ENCODE measurements at regions not wholly inside any gene's neighbourhood (a gene's known extent, or its start where the extent isn't known, plus 50 kb on each side); places are given as distances from the start of the nearest gene placed in this dataset.

DNA sequence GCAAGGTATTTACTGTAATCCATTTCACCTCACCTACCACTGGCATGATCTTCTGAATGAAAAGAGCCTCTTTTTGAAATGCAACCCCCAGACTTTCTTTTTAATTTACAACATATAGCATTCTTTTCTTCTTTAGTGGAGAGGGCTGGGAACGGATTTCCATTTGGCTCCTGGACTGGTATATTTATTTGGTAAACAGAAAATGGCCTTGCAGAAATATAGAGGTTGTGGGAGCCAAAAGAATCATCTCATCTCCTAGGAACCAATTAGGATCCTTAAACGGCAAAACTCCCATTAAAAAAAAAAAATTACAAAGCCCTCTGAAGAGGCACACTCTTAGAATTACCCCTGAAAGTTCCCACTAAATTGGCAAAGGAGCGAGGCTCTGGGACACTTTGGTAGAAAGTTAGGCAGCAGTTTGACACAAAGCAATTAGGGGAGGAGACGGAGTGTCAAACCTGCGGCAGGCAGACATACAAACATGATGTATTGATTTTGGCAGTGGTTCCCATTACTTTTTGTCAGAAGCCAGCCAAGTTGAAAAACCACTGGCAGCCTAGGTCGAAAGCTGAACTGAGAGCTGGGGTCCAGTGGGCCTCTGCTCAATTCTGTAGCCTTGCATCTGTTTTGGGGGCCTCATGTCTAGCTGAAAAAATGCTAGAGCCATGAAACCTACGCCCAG lies 135.1 kb upstream of the MAGI3 start:
- no peak for DNase-seq (ENCODE audit: low read depth)
- TF ChIP-seq, protein P1, sequence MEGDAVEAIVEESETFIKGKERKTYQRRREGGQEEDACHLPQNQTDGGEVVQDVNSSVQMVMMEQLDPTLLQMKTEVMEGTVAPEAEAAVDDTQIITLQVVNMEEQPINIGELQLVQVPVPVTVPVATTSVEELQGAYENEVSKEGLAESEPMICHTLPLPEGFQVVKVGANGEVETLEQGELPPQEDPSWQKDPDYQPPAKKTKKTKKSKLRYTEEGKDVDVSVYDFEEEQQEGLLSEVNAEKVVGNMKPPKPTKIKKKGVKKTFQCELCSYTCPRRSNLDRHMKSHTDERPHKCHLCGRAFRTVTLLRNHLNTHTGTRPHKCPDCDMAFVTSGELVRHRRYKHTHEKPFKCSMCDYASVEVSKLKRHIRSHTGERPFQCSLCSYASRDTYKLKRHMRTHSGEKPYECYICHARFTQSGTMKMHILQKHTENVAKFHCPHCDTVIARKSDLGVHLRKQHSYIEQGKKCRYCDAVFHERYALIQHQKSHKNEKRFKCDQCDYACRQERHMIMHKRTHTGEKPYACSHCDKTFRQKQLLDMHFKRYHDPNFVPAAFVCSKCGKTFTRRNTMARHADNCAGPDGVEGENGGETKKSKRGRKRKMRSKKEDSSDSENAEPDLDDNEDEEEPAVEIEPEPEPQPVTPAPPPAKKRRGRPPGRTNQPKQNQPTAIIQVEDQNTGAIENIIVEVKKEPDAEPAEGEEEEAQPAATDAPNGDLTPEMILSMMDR (IDR thresholded peaks at IDR 0.05; ENCODE audit: low read length, missing control alignments) = no peak
- H3K4me3 ChIP-seq (replicated peaks; ENCODE audit: low read depth, low read length) = no peak overlapping the region

DNA sequence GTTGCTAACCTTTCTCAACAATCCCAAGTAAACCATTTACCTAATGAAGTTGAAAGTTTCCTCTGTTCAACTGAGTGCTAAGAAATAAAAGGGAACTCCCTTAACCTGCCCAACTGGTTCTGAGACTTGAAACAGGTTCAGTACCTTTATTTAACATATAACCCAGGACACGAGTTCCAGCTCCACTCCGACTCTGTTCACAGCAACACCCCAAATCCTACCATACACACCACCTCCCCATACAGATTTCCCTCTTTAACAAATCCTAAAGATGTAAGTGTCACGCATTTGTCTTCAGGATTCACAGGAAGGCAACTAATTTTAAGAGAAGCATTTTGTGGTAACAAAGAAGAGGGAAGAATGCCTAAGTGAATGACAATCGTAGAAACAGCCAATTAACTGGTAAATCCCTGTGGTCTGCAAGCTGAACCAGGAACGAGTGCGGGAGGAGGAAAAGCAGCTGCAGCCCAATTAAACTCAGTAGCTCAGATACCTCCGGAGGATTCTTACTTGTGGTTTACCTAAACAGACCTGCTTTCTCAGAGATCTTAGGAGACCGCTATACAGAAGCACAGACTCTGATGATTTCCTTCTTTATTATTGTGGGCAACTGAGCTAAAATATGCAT lies 134.5 kb upstream of the MAGI3 start:
- no peak for DNase-seq (ENCODE audit: low read depth)
- TF ChIP-seq, protein P1 (IDR thresholded peaks at IDR 0.05; ENCODE audit: low read length, missing control alignments) = no peak
- H3K4me3 ChIP-seq (replicated peaks; ENCODE audit: low read depth, low read length) = no peak overlapping the region

DNA sequence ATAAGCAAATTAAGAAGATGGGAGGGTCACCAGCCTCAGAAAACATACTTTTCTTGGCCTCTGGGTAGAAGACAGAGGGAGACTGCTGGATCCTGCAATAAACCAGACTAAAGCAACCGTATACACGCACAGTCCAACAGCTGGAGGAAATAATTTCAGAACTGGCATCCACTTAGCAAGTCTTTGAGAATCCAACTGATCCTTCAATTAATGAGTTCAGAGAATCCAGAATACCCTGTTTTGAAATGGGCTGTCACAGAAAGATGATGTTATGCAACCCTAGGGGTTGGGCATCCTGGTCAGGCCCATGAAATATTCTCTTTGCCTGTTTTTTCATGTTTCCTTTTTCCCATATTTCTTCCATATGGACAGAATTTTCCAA lies 134.0 kb upstream of the MAGI3 start:
- TF ChIP-seq, protein P1 (IDR thresholded peaks at IDR 0.05; ENCODE audit: low read length, missing control alignments) = no peak

DNA sequence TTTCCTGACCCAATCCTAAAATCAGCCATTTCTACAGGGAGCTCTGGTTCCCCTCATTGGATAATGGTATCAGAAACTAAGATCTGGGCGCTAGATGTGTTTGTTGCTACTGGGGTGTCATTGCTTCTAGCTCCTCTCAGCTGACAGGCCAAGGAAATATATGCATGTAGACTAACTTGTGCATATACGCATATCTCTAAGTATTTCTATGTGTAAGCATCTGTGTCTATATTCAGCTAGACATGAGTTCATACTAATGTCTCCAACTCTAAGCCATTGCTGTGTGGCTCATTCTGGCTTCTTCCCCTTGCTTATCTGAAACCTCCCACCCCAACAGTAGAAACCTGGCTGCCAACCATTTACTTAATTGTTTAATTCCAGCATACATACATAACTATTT lies 130.3 kb upstream of the MAGI3 start:
- TF ChIP-seq, protein P1 (IDR thresholded peaks at IDR 0.05; ENCODE audit: low read length, missing control alignments) = no peak
- H3K4me3 ChIP-seq (replicated peaks; ENCODE audit: low read depth, low read length) = no peak overlapping the region
- DNase-seq (ENCODE audit: low read depth) = no peak

More for the DNA sequence above, 134.0 kb upstream of the MAGI3 start:
- no peak overlapping the region for H3K4me3 ChIP-seq (replicated peaks; ENCODE audit: low read depth, low read length)
- no peak for DNase-seq (ENCODE audit: low read depth)

DNA sequence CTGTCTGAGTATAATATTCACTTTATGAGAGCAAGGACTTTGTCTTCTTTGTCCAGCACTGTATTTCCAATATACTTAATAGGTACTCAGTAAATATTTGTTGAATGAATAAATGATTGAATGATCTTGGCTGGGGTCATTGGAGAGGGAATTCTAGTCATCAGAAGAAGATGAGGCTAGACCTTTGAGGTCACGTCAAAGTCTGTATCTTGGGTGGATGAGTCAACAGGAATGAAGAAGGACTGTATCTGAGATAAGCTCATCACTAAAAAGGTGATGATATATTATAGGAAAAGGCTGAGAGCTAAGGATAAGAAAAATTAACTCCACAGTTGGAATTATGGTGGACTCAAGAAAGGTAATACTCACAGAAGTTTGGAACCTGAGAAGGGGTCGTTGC lies 125.1 kb upstream of the MAGI3 start:
- no peak for DNase-seq (ENCODE audit: low read depth)
- no peak overlapping the region for H3K4me3 ChIP-seq (replicated peaks; ENCODE audit: low read depth, low read length)
- TF ChIP-seq, protein P1 (IDR thresholded peaks at IDR 0.05; ENCODE audit: low read length, missing control alignments) = no peak

DNA sequence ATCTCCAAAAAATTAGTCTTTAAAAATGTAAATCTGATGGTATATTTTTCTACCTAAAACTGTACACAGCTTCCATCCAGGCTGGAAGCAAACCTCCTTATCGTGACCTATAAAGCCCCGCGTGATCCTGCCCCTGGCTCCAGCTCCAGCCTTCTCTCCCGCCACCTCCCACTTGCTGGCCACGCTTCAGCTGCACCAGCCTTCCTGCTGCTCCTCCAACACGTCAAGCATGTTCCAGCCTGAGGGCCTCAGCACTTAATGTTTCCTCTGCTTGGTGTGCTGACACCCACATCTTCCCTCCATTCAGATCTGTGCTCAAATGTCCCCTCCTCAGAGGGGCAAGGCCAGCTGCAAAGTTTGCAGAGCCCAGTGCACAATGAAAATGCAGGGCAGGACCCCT lies 123.5 kb upstream of the MAGI3 start:
- TF ChIP-seq, protein P1 (IDR thresholded peaks at IDR 0.05; ENCODE audit: low read length, missing control alignments) = no peak
- no peak for DNase-seq (ENCODE audit: low read depth)
- H3K4me3 ChIP-seq (replicated peaks; ENCODE audit: low read depth, low read length) = no peak overlapping the region
